Breast epithelium (tissue), 4 donors: ENCODE measurements at regions not wholly inside any gene's neighbourhood (a gene's known extent, or its start where the extent isn't known, plus 50 kb on each side); places are given as distances from the start of the nearest gene placed in this dataset.
A peak's percentile ranks its signal among the peaks of the same experiment; 100 is the strongest.

Experiments
- DNase-seq, 2 donors: peaks; one replicate each; pipeline ENCODE4 v3.0.0-alpha.2; 2019; ENCODE audit warnings: low spot score in 2 of 2
- H3K27ac ChIP-seq, 2 donors: fragments of 200-600 bp; sonication (generic) in 1 of 2; one replicate each; pipeline ENCODE4 v1.5.1; 2016 to 2019; ENCODE audit warnings: mild to moderate bottlenecking in 1 of 2
- H3K27me3 ChIP-seq, 2 donors: fragments of 200-600 bp; sonication (generic) in 1 of 2; one replicate each; pipeline versions ENCODE4 v1.5.1 to v1.6.0; 2017 to 2019; ENCODE audit warnings: control low read depth in 1 of 2, mild to moderate bottlenecking in 1 of 2
- H3K36me3 ChIP-seq: fragments of 200-600 bp; one replicate; pipeline ENCODE4 v1.5.1; 2019
- H3K4me1 ChIP-seq, 2 donors: fragments of 200-600 bp; sonication (generic); one replicate each; pipeline ENCODE4 v1.5.1; 2016 to 2019; ENCODE audit warnings: control low read depth in 1 of 2
- H3K4me3 ChIP-seq, 3 donors: fragments of 200-600 bp; sonication (generic); 1 replicate in 2 of 3; 2 replicates in 1 of 3; pipeline ENCODE4 v1.5.1; 2016 to 2019; ENCODE audit warnings: mild to moderate bottlenecking in 3 of 3, moderate library complexity in 2 of 3
- H3K9me3 ChIP-seq, 2 donors: fragments of 200-600 bp; sonication (generic) in 1 of 2; one replicate each; pipeline ENCODE4 v1.5.1; 2016 to 2019; ENCODE audit warnings: control low read depth in 1 of 2
- CTCF ChIP-seq, 3 donors: fragments of 450-650 bp; IDR thresholded peaks; one replicate each; pipeline ENCODE4 v1.5.1; 2016 to 2017; ENCODE audit warnings: antibody characterized with exemption in 3 of 3, mild to moderate bottlenecking in 3 of 3, moderate library complexity in 3 of 3
- POLR2A ChIP-seq: fragments of 450-650 bp; IDR thresholded peaks from one replicate; pipeline ENCODE4 v1.6.1; 2016; ENCODE audit warnings: antibody characterized with exemption, mild to moderate bottlenecking, moderate library complexity
- POLR2AphosphoS5 ChIP-seq, 3 donors: sonication (generic); formaldehyde crosslinking; IDR thresholded peaks; one replicate each; pipeline ENCODE4 v1.6.1; 2017; ENCODE audit warnings: antibody characterized with exemption in 3 of 3
- intact Hi-C: fragments of 100-400 bp; cut with DNase I; formaldehyde crosslinking; loops from one replicate; pipeline ENCODE4 v1.15.1; 2023; ENCODE audit warnings: low total_unique reads

- intact Hi-C loops: no loop called here
- Histone ChIP-seq H3K4me3 (peak overlapping the region in 2 of 3 donors; percentile 8 to 46), H3K27ac (no peak overlapping the region)
These were observed 266.4 kb downstream of the MRTFB start for GRCh38 chr16:14337303-14338191.

GRCh38 chr16:14335297-14335696, 264.2 kb downstream of the MRTFB start:
- H3K4me3 ChIP-seq: no peak overlapping the region
- no peak for TF ChIP-seq POLR2AphosphoS5 (IDR thresholded peaks at IDR 0.05)
- TF ChIP-seq CTCF (IDR thresholded peaks at IDR 0.05): no peak
- TF ChIP-seq POLR2A: no peak
- H3K36me3 ChIP-seq: no peaks in the 10 kb centered on the region
- H3K27me3 ChIP-seq: no peaks in the 10 kb centered on the region
- H3K27ac ChIP-seq: no peak overlapping the region
- no peaks in the 10 kb centered on the region for H3K9me3 ChIP-seq
- DNase-seq: no peak
- H3K4me1 ChIP-seq: peaks cover 0 to 6% of the 10 kb centered on the region in 2 donors
- intact Hi-C loops: no loop called here

More at GRCh38 chr16:14337303-14338191, 266.4 kb downstream of the MRTFB start:
- H3K27me3 ChIP-seq: no peaks in the 10 kb centered on the region
- TF ChIP-seq CTCF (IDR thresholded peaks at IDR 0.05): no peak
- no peak for TF ChIP-seq POLR2AphosphoS5 (IDR thresholded peaks at IDR 0.05)
- H3K9me3 ChIP-seq: peaks cover 0 to 2% of the 10 kb centered on the region in 2 donors
- H3K4me1 ChIP-seq: peaks cover 0 to 6% of the 10 kb centered on the region in 2 donors
- no peak for DNase-seq
- no peaks in the 10 kb centered on the region for H3K36me3 ChIP-seq

- TF ChIP-seq CTCF (IDR thresholded peaks at IDR 0.05) (no peak), POLR2A (no peak), POLR2AphosphoS5 (IDR thresholded peaks at IDR 0.05) (no peak)
- Histone ChIP-seq H3K4me3 (no peak overlapping the region), H3K27ac (peak overlapping the region in 1 of 2 donors; percentile 45), H3K9me3 (no peaks in the 10 kb centered on the region), H3K4me1 (peaks cover 0 to 6% of the 10 kb centered on the region in 2 donors), H3K27me3 (no peaks in the 10 kb centered on the region), H3K36me3 (no peaks in the 10 kb centered on the region)
- intact Hi-C loops: no loop called here
- DNase-seq: peak in 1 of 2 donors; percentile 23
These were observed 263.4 kb downstream of the MRTFB start for GRCh38 chr16:14334366-14335080.

- Histone ChIP-seq H3K4me3 (no peak overlapping the region), H3K36me3 (no peaks in the 10 kb centered on the region), H3K27me3 (no peaks in the 10 kb centered on the region), H3K27ac (no peak overlapping the region), H3K4me1 (peaks cover 0 to 6% of the 10 kb centered on the region in 2 donors), H3K9me3 (no peaks in the 10 kb centered on the region)
- no peak for TF ChIP-seq POLR2A
- TF ChIP-seq CTCF (IDR thresholded peaks at IDR 0.05): no peak
- no peak for TF ChIP-seq POLR2AphosphoS5 (IDR thresholded peaks at IDR 0.05)
- DNase-seq: no peak
- intact Hi-C loops: no loop called here
These were observed 262.2 kb downstream of the MRTFB start for GRCh38 chr16:14333361-14333760.

- intact Hi-C loops: no loop called here
- TF ChIP-seq POLR2AphosphoS5 (IDR thresholded peaks at IDR 0.05) (no peak), CTCF (IDR thresholded peaks at IDR 0.05) (no peak), POLR2A (no peak)
- no peaks in the 10 kb centered on the region for H3K27me3 ChIP-seq
- no peak overlapping the region for H3K4me3 ChIP-seq
- H3K4me1 ChIP-seq: no peaks in the 10 kb centered on the region
- H3K36me3 ChIP-seq: no peaks in the 10 kb centered on the region
- H3K9me3 ChIP-seq: no peaks in the 10 kb centered on the region
- no peak overlapping the region for H3K27ac ChIP-seq
- no peak for DNase-seq
These were observed 259.9 kb downstream of the MRTFB start for GRCh38 chr16:14331020-14331419.
